A673 (cell line): ENCODE measurements at regions not wholly inside any gene's neighbourhood (a gene's known extent, or its start where the extent isn't known, plus 50 kb on each side); places are given as distances from the start of the nearest gene placed in this dataset.
A peak's percentile ranks its signal among the peaks of the same experiment; 100 is the strongest.
"Not testable (repeated sequence)": the region's sequence is repeated elsewhere in the genome, so short reads cannot be mapped to it uniquely, and the experiment has no call there.

Experiments used
- BruUV-seq: library from RNA; stranded (reverse); fragments of 400-500 nt; replicated peaks from 2 replicates; lab custom pipeline; 2021; lab: Mats Ljungman, UMichigan
- CTCF ChIA-PET: fragments of 300-600 bp; sonication (Branson Sonifier 250); formaldehyde crosslinking; loops from one replicate; lab custom pipeline; 2022; ENCODE audit warnings: antibody characterized with exemption; lab: Charles Lee
- POLR2A ChIA-PET: fragments of 300-600 bp; sonication (Branson Sonifier 250); formaldehyde crosslinking; loops from one replicate; lab custom pipeline; 2022; ENCODE audit warnings: antibody characterized with exemption; ENCODE audit not compliant: low non-redundant PET; lab: Charles Lee
- DNase-seq: peaks from one replicate; pipeline ENCODE4 v3.0.0-alpha.2; 2015; ENCODE audit warnings: low spot score
- H3K27ac ChIP-seq: fragments of 200-600 bp; sonication (generic); 2 replicates; pipeline ENCODE4 v1.5.1; 2016; ENCODE audit warnings: mixed run types, low read depth, mild to moderate bottlenecking, mixed read lengths, antibody characterized with exemption, low read length; ENCODE audit not compliant: poor library complexity, severe bottlenecking
- H3K27me3 ChIP-seq: fragments of 200-600 bp; sonication (generic); replicated peaks from 2 replicates; pipeline ENCODE4 v1.6.1; 2017; ENCODE audit warnings: mixed run types, low read depth, mild to moderate bottlenecking, mixed read lengths, antibody characterized with exemption, low read length; ENCODE audit not compliant: insufficient read depth, poor library complexity
- H3K36me3 ChIP-seq: fragments of 200-600 bp; sonication (generic); 2 replicates; pipeline ENCODE4 v1.6.1; 2016; ENCODE audit warnings: mixed run types, mild to moderate bottlenecking, mixed read lengths, antibody characterized with exemption, low read length; ENCODE audit not compliant: insufficient read depth, poor library complexity, severe bottlenecking
- H3K4me1 ChIP-seq: fragments of 200-600 bp; sonication (generic); 2 replicates; pipeline ENCODE4 v1.6.1; 2017; ENCODE audit warnings: mixed run types, mild to moderate bottlenecking, mixed read lengths, antibody characterized with exemption, low read length; ENCODE audit not compliant: insufficient read depth, poor library complexity, severe bottlenecking
- H3K4me3 ChIP-seq: fragments of 200-600 bp; sonication (generic); 2 replicates; pipeline ENCODE4 v1.5.1; 2016; ENCODE audit warnings: low read depth, mixed run types, mild to moderate bottlenecking, mixed read lengths, low read length; ENCODE audit not compliant: poor library complexity, severe bottlenecking
- H3K9me3 ChIP-seq: fragments of 200-600 bp; sonication (generic); 2 replicates; pipeline ENCODE4 v1.6.1; 2016; ENCODE audit warnings: mixed run types, low read depth, mild to moderate bottlenecking, mixed read lengths, antibody characterized with exemption, low read length; ENCODE audit not compliant: poor library complexity, severe bottlenecking
- EZH2 ChIP-seq: fragments of 200-600 bp; sonication (generic); IDR thresholded peaks from 2 replicates; pipeline ENCODE4 v1.6.1; 2017; ENCODE audit warnings: borderline replicate concordance, low read depth, mild to moderate bottlenecking, mixed read lengths, antibody characterized with exemption, low read length; ENCODE audit not compliant: poor library complexity, severe bottlenecking
- intact Hi-C: fragments of 100-400 bp; cut with micrococcal nuclease; formaldehyde crosslinking; loops from one replicate; pipeline ENCODE4 v1.10.0; 2022; ENCODE audit not compliant: unreplicated experiment
- TF ChIP-seq, protein P1 (sequence below): fragments of 300-800, 200-600 bp; sonication (generic); conservative IDR thresholded peaks from 2 replicates; pipeline ENCODE4 v1.5.1; 2017; ENCODE audit warnings: low read depth, mild to moderate bottlenecking, antibody characterized with exemption, low read length, moderate library complexity, mixed read lengths

DNA sequence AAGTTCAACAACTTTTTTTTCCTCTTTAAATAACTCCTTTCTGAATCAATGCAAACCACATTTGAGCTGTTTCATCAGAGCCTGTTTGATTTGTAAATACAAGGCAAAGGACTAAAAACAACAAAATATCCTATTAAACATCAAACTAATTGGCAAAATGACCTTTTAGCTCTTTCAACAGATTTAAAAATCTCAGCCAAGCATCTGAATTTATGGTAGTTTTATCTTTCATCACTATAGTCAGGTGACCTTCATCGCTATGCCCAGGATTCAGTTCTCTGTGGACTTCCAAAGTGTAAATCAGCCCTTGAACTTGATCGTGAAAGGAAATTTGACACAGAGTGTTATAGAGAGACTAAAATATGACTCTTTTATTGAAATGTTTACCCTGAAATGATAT is 1554.5 kb upstream of the FLRT2 start:
- ChIA-PET POLR2A (no interaction called here), CTCF (no interaction called here)
- intact Hi-C loops, result no loop called here
- no peaks in the 10 kb centered on the region for H3K9me3 ChIP-seq
- TF ChIP-seq, protein P1, sequence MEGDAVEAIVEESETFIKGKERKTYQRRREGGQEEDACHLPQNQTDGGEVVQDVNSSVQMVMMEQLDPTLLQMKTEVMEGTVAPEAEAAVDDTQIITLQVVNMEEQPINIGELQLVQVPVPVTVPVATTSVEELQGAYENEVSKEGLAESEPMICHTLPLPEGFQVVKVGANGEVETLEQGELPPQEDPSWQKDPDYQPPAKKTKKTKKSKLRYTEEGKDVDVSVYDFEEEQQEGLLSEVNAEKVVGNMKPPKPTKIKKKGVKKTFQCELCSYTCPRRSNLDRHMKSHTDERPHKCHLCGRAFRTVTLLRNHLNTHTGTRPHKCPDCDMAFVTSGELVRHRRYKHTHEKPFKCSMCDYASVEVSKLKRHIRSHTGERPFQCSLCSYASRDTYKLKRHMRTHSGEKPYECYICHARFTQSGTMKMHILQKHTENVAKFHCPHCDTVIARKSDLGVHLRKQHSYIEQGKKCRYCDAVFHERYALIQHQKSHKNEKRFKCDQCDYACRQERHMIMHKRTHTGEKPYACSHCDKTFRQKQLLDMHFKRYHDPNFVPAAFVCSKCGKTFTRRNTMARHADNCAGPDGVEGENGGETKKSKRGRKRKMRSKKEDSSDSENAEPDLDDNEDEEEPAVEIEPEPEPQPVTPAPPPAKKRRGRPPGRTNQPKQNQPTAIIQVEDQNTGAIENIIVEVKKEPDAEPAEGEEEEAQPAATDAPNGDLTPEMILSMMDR, result no peak
- no peak for TF ChIP-seq EZH2
- peaks cover 3% of the 10 kb centered on the region for H3K4me1 ChIP-seq
- DNase-seq, result no peak
- H3K27ac ChIP-seq, result no peak overlapping the region
- H3K27me3 ChIP-seq, result no peaks in the 10 kb centered on the region
- BruUV-seq, result no TSS peak
- H3K4me3 ChIP-seq, result no peak overlapping the region
- no peaks in the 10 kb centered on the region for H3K36me3 ChIP-seq

DNA sequence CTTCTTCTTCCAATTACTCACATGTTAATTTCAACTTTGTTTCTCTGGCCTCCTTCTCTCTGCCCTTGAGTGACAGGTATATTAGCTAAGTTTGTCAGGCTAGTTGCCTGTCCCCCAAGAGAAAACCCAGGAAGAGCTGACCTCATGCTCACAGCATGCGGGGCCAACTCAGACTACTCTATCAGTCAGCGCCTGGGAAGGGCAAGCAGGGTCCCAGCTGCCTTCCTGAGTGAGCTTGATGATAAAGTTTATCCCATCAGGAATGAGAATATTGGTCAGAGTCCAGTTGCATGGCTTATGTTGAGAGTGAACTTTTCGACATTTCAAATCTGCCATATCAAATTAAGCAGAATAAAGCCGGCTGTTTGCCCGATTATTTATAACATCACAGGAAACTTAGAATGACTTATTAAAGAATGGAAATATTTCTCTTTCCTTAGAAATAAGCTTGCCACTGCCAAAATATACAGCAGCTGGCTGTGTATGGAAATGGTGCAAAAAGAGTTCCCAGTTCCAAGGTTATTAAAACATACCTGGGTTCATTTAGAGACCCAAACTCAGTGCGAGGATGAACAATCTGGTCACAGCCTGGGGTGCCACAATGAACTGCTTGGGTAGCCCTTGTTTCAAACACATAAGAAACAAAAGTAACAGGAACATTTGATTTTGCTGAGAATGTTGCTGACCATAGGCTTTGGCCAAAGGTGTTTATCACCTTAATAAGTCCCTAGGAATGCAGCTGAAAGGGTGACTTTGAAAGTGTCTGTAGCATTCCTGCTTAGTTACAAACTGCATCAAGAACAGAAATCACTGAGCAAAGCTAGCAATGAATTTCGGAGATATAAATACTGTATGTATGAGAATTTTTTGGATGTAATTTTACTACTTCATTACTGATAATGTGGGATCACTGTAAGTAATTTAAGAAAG is 1553.8 kb upstream of the FLRT2 start:
- intact Hi-C loops, result no loop called here
- Histone ChIP-seq H3K36me3 (no peaks in the 10 kb centered on the region), H3K27ac (no peak overlapping the region), H3K4me3 (no peak overlapping the region), H3K4me1 (peaks cover 3% of the 10 kb centered on the region), H3K27me3 (no peaks in the 10 kb centered on the region), H3K9me3 (no peaks in the 10 kb centered on the region)
- DNase-seq, result peak; percentile 45
- CTCF ChIA-PET, result no interaction called here
- no TSS peak for BruUV-seq
- POLR2A ChIA-PET, result no interaction called here
- TF ChIP-seq, protein P1, result no peak
- TF ChIP-seq EZH2, result no peak

DNA sequence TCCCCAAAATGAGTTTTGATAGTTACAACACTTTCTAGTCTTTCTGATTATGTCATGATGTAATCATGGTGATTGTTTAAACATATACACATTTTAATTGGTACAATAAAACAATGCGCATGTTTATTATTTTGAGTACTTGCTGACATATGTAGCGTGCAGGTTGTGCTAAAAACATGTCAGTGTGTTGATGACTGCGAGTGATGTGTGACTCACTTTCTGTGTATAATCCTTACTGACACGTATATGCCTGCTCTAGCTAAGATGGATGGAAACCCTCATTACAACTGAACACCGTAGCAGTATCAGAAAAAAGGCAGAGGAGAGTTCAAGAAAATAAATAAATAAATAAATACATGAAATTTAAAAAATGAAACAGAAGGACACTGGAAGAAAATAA is 1552.4 kb upstream of the FLRT2 start:
- Histone ChIP-seq H3K9me3 (no peaks in the 10 kb centered on the region), H3K27ac (no peak overlapping the region), H3K27me3 (no peaks in the 10 kb centered on the region), H3K4me3 (no peak overlapping the region), H3K36me3 (no peaks in the 10 kb centered on the region), H3K4me1 (peaks cover 3% of the 10 kb centered on the region)
- ChIA-PET POLR2A (no interaction called here), CTCF (no interaction called here)
- BruUV-seq, result no TSS peak
- TF ChIP-seq, protein P1, result no peak
- no peak for TF ChIP-seq EZH2
- intact Hi-C loops, result no loop called here
- DNase-seq, result no peak

DNA sequence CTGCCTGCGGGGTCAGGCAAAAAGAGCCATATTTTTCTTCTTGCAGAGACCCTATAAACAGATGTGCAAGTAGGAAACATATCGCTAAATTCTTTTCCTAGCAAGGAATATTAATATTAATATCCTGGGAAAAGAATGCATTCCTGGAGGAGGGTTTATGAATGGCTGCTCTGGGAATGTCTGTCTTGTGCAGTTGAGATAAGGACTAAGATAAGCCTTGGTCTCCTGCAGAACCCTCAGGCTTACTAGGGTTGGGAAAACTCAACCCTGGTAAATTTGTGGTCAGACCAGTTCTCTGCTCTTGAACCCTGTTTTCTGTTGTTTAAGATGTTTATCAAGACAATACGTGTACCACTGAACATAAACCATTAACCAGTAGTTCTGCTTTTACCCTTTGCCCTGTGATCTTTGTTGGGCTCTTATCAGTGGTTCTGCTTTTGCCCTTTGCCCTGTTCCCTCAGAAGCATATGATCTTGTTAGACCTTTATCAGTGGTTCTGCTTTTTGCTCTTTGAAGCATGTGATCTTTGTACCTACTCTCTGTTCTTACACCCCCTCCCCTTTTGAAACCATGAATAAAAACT is 1548.2 kb upstream of the FLRT2 start:
- H3K4me3 ChIP-seq, H3K27ac ChIP-seq, CTCF ChIA-PET, H3K27me3 ChIP-seq, H3K36me3 ChIP-seq, H3K4me1 ChIP-seq, DNase-seq, BruUV-seq, POLR2A ChIA-PET, intact Hi-C loops, H3K9me3 ChIP-seq: not testable (repeated sequence)
